ENCODE measurements at regions not wholly inside any gene's neighbourhood (a gene's known extent, or its start where the extent isn't known, plus 50 kb on each side); places are given as distances from the start of the nearest gene placed in this dataset.

DNA sequence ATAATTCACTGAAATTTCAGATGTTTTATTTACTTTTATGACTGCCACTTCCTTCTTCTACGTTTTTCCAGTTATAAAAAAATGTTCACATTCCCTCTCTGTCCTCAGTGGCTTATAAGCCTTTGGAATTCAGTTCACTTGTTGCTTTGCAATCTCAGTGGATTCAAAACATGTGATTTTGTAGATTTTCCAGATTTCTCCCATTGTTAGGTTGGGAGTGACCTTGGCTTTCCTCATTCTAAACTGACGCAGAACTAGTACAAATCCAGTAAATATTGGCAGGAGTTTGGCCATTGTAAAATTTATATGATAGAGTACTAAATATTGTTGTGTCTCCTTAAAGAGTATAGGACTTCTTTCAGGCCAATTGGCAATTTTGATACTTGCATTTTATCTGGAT, 812.3 kb upstream of the ROBO1 start:
- TF ChIP-seq, protein P1, sequence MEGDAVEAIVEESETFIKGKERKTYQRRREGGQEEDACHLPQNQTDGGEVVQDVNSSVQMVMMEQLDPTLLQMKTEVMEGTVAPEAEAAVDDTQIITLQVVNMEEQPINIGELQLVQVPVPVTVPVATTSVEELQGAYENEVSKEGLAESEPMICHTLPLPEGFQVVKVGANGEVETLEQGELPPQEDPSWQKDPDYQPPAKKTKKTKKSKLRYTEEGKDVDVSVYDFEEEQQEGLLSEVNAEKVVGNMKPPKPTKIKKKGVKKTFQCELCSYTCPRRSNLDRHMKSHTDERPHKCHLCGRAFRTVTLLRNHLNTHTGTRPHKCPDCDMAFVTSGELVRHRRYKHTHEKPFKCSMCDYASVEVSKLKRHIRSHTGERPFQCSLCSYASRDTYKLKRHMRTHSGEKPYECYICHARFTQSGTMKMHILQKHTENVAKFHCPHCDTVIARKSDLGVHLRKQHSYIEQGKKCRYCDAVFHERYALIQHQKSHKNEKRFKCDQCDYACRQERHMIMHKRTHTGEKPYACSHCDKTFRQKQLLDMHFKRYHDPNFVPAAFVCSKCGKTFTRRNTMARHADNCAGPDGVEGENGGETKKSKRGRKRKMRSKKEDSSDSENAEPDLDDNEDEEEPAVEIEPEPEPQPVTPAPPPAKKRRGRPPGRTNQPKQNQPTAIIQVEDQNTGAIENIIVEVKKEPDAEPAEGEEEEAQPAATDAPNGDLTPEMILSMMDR (IDR thresholded peaks at IDR 0.05) = no peak
- no peak for TF ChIP-seq POLR2A (IDR thresholded peaks at IDR 0.05)
